ENCODE measurements at regions not wholly inside any gene's neighbourhood (a gene's known extent, or its start where the extent isn't known, plus 50 kb on each side); places are given as distances from the start of the nearest gene placed in this dataset.

DNA sequence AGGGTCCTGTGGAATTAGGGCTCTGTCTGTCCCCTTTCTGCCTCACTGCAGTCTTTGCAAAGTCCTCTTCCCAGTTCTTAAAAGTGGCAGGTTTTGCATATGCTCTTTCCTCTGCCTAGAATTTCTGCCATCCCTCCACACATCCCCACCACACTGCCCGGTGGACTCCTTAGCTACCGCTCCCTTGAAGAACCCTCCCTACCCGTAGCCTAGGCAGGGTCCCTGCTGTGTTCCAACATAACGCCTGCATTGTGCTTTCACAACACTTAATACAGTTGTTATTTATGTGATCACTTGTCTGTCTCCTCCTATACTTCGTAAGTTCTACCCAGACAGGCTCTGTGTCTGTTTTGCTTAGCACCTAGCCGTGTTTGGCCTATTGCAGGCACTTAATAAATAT is 142.5 kb upstream of the DMRT1 start:
- H3K4me1 ChIP-seq (ENCODE audit: control insufficient read depth in 4 of 4, insufficient read depth in 4 of 4, low read length in 3 of 4), result peaks cover 13 to 66% (median 54%) of the 10 kb centered on the region in 4 donors
- WGBS, result 79% methylated on average over 6 of the region's 6 CpGs
- TF ChIP-seq HNF4A (conservative IDR thresholded peaks at IDR 0.05) (no peak), JUND (IDR thresholded peaks at IDR 0.05) (no peak), YY1 (IDR thresholded peaks at IDR 0.05) (no peak), FOXA2 (IDR thresholded peaks at IDR 0.05) (no peak), GABPA (IDR thresholded peaks at IDR 0.05 in 1 of 2, conservative IDR thresholded peaks at IDR 0.05 in 1 of 2) (no peak), HNF4G (IDR thresholded peaks at IDR 0.05) (no peak), NR2F2 (IDR thresholded peaks at IDR 0.05) (no peak)
- TF ChIP-seq, protein P1, sequence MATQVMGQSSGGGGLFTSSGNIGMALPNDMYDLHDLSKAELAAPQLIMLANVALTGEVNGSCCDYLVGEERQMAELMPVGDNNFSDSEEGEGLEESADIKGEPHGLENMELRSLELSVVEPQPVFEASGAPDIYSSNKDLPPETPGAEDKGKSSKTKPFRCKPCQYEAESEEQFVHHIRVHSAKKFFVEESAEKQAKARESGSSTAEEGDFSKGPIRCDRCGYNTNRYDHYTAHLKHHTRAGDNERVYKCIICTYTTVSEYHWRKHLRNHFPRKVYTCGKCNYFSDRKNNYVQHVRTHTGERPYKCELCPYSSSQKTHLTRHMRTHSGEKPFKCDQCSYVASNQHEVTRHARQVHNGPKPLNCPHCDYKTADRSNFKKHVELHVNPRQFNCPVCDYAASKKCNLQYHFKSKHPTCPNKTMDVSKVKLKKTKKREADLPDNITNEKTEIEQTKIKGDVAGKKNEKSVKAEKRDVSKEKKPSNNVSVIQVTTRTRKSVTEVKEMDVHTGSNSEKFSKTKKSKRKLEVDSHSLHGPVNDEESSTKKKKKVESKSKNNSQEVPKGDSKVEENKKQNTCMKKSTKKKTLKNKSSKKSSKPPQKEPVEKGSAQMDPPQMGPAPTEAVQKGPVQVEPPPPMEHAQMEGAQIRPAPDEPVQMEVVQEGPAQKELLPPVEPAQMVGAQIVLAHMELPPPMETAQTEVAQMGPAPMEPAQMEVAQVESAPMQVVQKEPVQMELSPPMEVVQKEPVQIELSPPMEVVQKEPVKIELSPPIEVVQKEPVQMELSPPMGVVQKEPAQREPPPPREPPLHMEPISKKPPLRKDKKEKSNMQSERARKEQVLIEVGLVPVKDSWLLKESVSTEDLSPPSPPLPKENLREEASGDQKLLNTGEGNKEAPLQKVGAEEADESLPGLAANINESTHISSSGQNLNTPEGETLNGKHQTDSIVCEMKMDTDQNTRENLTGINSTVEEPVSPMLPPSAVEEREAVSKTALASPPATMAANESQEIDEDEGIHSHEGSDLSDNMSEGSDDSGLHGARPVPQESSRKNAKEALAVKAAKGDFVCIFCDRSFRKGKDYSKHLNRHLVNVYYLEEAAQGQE (IDR thresholded peaks at IDR 0.05), result no peak
- TF ChIP-seq, protein P2, sequence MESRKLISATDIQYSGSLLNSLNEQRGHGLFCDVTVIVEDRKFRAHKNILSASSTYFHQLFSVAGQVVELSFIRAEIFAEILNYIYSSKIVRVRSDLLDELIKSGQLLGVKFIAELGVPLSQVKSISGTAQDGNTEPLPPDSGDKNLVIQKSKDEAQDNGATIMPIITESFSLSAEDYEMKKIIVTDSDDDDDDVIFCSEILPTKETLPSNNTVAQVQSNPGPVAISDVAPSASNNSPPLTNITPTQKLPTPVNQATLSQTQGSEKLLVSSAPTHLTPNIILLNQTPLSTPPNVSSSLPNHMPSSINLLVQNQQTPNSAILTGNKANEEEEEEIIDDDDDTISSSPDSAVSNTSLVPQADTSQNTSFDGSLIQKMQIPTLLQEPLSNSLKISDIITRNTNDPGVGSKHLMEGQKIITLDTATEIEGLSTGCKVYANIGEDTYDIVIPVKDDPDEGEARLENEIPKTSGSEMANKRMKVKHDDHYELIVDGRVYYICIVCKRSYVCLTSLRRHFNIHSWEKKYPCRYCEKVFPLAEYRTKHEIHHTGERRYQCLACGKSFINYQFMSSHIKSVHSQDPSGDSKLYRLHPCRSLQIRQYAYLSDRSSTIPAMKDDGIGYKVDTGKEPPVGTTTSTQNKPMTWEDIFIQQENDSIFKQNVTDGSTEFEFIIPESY (IDR thresholded peaks at IDR 0.05), result no peak
- TF ChIP-seq, protein P3, sequence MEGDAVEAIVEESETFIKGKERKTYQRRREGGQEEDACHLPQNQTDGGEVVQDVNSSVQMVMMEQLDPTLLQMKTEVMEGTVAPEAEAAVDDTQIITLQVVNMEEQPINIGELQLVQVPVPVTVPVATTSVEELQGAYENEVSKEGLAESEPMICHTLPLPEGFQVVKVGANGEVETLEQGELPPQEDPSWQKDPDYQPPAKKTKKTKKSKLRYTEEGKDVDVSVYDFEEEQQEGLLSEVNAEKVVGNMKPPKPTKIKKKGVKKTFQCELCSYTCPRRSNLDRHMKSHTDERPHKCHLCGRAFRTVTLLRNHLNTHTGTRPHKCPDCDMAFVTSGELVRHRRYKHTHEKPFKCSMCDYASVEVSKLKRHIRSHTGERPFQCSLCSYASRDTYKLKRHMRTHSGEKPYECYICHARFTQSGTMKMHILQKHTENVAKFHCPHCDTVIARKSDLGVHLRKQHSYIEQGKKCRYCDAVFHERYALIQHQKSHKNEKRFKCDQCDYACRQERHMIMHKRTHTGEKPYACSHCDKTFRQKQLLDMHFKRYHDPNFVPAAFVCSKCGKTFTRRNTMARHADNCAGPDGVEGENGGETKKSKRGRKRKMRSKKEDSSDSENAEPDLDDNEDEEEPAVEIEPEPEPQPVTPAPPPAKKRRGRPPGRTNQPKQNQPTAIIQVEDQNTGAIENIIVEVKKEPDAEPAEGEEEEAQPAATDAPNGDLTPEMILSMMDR (IDR thresholded peaks at IDR 0.05; ENCODE audit: low read depth, low read length, missing input control), result no peak

DNA sequence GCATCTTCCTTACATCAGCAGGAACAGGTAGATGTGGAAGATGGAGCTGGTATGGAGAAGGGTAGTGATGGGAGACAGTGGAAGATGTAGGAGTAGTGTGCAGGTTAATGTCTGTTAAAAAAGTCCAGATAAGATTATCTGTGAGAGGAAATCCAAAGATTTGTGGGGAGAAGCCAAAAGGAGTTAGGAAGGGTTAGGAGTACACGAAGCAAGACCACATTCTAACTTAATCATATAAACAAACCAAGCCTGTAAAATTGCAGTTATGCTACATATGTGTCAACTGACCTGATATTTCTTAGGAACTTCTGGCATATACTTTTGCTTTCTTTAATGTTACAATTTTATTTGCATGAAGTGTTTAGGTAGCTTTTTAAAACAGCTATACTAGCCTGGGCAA is 142.1 kb upstream of the DMRT1 start:
- no peak overlapping the region for H3K9ac ChIP-seq (ENCODE audit: low read depth in 1 of 2, low read length in 2 of 2)
- no peak overlapping the region for H3K27ac ChIP-seq (ENCODE audit: low read depth in 1 of 2, low read length in 2 of 2)
- H3K27me3 ChIP-seq (ENCODE audit: control insufficient read depth in 4 of 4, insufficient read depth in 4 of 4, low read length in 3 of 4), result no peaks in the 10 kb centered on the region
- no peak overlapping the region for H3K4me3 ChIP-seq (ENCODE audit: low read depth in 1 of 3, low read length in 3 of 3)
- DNase-seq (ENCODE audit: low spot score), result no peak
- WGBS, result 68% methylated on average over 1 of the region's 1 CpG
- peaks cover 0 to 2% (median 0%) of the 10 kb centered on the region in 4 donors for H3K36me3 ChIP-seq (ENCODE audit: control insufficient read depth in 4 of 4, insufficient read depth in 3 of 4, low read depth in 1 of 4, low read length in 3 of 4)
- H3K9me3 ChIP-seq (ENCODE audit: control insufficient read depth in 4 of 4, low read length in 3 of 4), result no peaks in the 10 kb centered on the region
- TF ChIP-seq FOXA1 (IDR thresholded peaks at IDR 0.05) (no peak), NR2F2 (IDR thresholded peaks at IDR 0.05) (no peak)
- TF ChIP-seq, protein P3 (IDR thresholded peaks at IDR 0.05; ENCODE audit: low read depth, low read length, missing input control), result no peak
- H3K4me1 ChIP-seq (ENCODE audit: control insufficient read depth in 4 of 4, insufficient read depth in 4 of 4, low read length in 3 of 4), result peaks cover 13 to 66% (median 51%) of the 10 kb centered on the region in 4 donors

More for the DNA sequence above, 142.5 kb upstream of the DMRT1 start:
- Histone ChIP-seq H3K4me3 (ENCODE audit: low read depth in 1 of 3, low read length in 3 of 3) (no peak overlapping the region), H3K9ac (ENCODE audit: low read depth in 1 of 2, low read length in 2 of 2) (no peak overlapping the region), H3K9me3 (ENCODE audit: control insufficient read depth in 4 of 4, low read length in 3 of 4) (no peaks in the 10 kb centered on the region), H3K36me3 (ENCODE audit: control insufficient read depth in 4 of 4, insufficient read depth in 3 of 4, low read depth in 1 of 4, low read length in 3 of 4) (peaks cover 0 to 2% (median 0%) of the 10 kb centered on the region in 4 donors), H3K27ac (ENCODE audit: low read depth in 1 of 2, low read length in 2 of 2) (peak overlapping the region in 1 of 2 donors; percentile 54), H3K27me3 (ENCODE audit: control insufficient read depth in 4 of 4, insufficient read depth in 4 of 4, low read length in 3 of 4) (no peaks in the 10 kb centered on the region)
- no peak for DNase-seq (ENCODE audit: low spot score)
